PC-9 (cell line): ENCODE measurements at regions not wholly inside any gene's neighbourhood (a gene's known extent, or its start where the extent isn't known, plus 50 kb on each side); places are given as distances from the start of the nearest gene placed in this dataset.

Experiments used
- BruUV-seq: library from RNA; stranded (reverse); fragments of 400-500 nt; replicated peaks from 2 replicates; lab custom pipeline; 2021; lab: Mats Ljungman, UMichigan
- CTCF ChIA-PET: fragments of 300-600 bp; sonication (Branson Sonifier 250); formaldehyde crosslinking; loops from one replicate; lab custom pipeline; 2022; ENCODE audit warnings: antibody characterized with exemption; lab: Charles Lee
- POLR2A ChIA-PET: fragments of 300-600 bp; sonication (Branson Sonifier 250); formaldehyde crosslinking; loops from one replicate; lab custom pipeline; 2022; ENCODE audit warnings: antibody characterized with exemption; ENCODE audit not compliant: unreplicated experiment; lab: Charles Lee
- DNase-seq, 2 experiments: peaks; one replicate each; pipeline versions ENCODE4 v3.0.0 to v3.0.0-alpha.2; 2015 to 2022; ENCODE audit warnings: mixed read lengths in 1 of 2
- H2AFZ ChIP-seq: fragments of 200-600 bp; sonication (generic); 2 replicates; pipeline ENCODE4 v1.8.1; 2017; ENCODE audit warnings: antibody characterized with exemption
- H3F3A ChIP-seq: fragments of 200-600 bp; sonication (generic); 2 replicates; pipeline ENCODE4 v1.8.1; 2017; ENCODE audit warnings: antibody characterized with exemption, mild to moderate bottlenecking, low read depth; ENCODE audit not compliant: insufficient read depth
- H3K27ac ChIP-seq: fragments of 200-600 bp; sonication (generic); 2 replicates; pipeline ENCODE4 v1.6.1; 2016; ENCODE audit warnings: mixed run types
- H3K27me3 ChIP-seq: fragments of 200-600 bp; sonication (generic); 2 replicates; pipeline ENCODE4 v1.6.1; 2016; ENCODE audit warnings: low read depth, mixed run types; ENCODE audit not compliant: insufficient read depth
- H3K36me3 ChIP-seq: fragments of 200-600 bp; sonication (generic); 2 replicates; pipeline ENCODE4 v1.6.1; 2016; ENCODE audit warnings: low read depth, mixed run types
- H3K4me1 ChIP-seq: fragments of 200-600 bp; sonication (generic); replicated peaks from 2 replicates; pipeline ENCODE4 v1.6.1; 2016; ENCODE audit warnings: mixed run types; ENCODE audit not compliant: insufficient read depth
- H3K4me2 ChIP-seq: fragments of 200-600 bp; sonication (generic); 2 replicates; pipeline ENCODE4 v1.6.1; 2017; ENCODE audit warnings: mixed run types
- H3K4me3 ChIP-seq: fragments of 200-600 bp; sonication (generic); 2 replicates; pipeline ENCODE4 v1.6.1; 2016; ENCODE audit warnings: mixed run types
- H3K79me2 ChIP-seq: fragments of 200-600 bp; sonication (generic); 2 replicates; pipeline ENCODE4 v1.6.1; 2017; ENCODE audit warnings: low read depth, mixed run types
- H3K9me2 ChIP-seq: fragments of 200-600 bp; sonication (generic); 2 replicates; pipeline ENCODE4 v1.8.1; 2017; ENCODE audit warnings: mild to moderate bottlenecking; ENCODE audit not compliant: insufficient read depth
- H3K9me3 ChIP-seq: fragments of 200-600 bp; sonication (generic); 2 replicates; pipeline ENCODE4 v1.8.1; 2016; ENCODE audit warnings: low read depth; ENCODE audit not compliant: insufficient read depth
- H4K20me1 ChIP-seq: fragments of 200-600 bp; sonication (generic); 2 replicates; pipeline ENCODE4 v1.8.1; 2017; ENCODE audit not compliant: insufficient read depth
- CTCF ChIP-seq: fragments of 200-600 bp; sonication (generic); conservative IDR thresholded peaks from 2 replicates; pipeline ENCODE4 v1.6.1; 2017; ENCODE audit warnings: mixed run types, antibody characterized with exemption, mild to moderate bottlenecking, moderate library complexity
- EZH2 ChIP-seq: fragments of 200-600 bp; sonication (generic); IDR thresholded peaks from 2 replicates; pipeline ENCODE4 v1.8.0; 2017; ENCODE audit warnings: antibody characterized with exemption, low read depth
- intact Hi-C: fragments of 100-400 bp; cut with micrococcal nuclease; formaldehyde crosslinking; loops from one replicate; pipeline ENCODE4 v1.10.0; 2022; ENCODE audit not compliant: unreplicated experiment

- intact Hi-C loops, result no loop called here
- H3K27me3 ChIP-seq, result peaks cover 35% of the 10 kb centered on the region
- H3K79me2 ChIP-seq, result no peaks in the 10 kb centered on the region
- H3K4me1 ChIP-seq, result no peaks in the 10 kb centered on the region
- no peaks in the 10 kb centered on the region for H4K20me1 ChIP-seq
- no peaks in the 10 kb centered on the region for H3K36me3 ChIP-seq
- H3F3A ChIP-seq, result no peaks in the 10 kb centered on the region
- ChIA-PET CTCF (no interaction called here), POLR2A (no interaction called here)
- no peak overlapping the region for H2AFZ ChIP-seq
- DNase-seq, result no peak
- H3K9me2 ChIP-seq, result no peaks in the 10 kb centered on the region
- no peak overlapping the region for H3K4me3 ChIP-seq
- no TSS peak for BruUV-seq
- no peak overlapping the region for H3K4me2 ChIP-seq
- no peak for TF ChIP-seq CTCF
- H3K27ac ChIP-seq, result no peak overlapping the region
- no peaks in the 10 kb centered on the region for H3K9me3 ChIP-seq
Observed at GRCh38 chr20:60244373-60245146, 286.3 kb downstream of the CDH26 start.

- H3K79me2 ChIP-seq, result no peaks in the 10 kb centered on the region
- no peak overlapping the region for H2AFZ ChIP-seq
- H3F3A ChIP-seq, result no peaks in the 10 kb centered on the region
- H4K20me1 ChIP-seq, result no peaks in the 10 kb centered on the region
- H3K9me3 ChIP-seq, result no peaks in the 10 kb centered on the region
- ChIA-PET POLR2A (no interaction called here), CTCF (no interaction called here)
- no peak overlapping the region for H3K4me2 ChIP-seq
- BruUV-seq, result no TSS peak
- peaks cover 29% of the 10 kb centered on the region for H3K27me3 ChIP-seq
- H3K9me2 ChIP-seq, result no peaks in the 10 kb centered on the region
- no peak overlapping the region for H3K4me3 ChIP-seq
- TF ChIP-seq EZH2, result no peak
- TF ChIP-seq CTCF, result no peak
- intact Hi-C loops, result no loop called here
- H3K36me3 ChIP-seq, result no peaks in the 10 kb centered on the region
- H3K4me1 ChIP-seq, result no peaks in the 10 kb centered on the region
- H3K27ac ChIP-seq, result no peak overlapping the region
- no peak for DNase-seq
Observed at GRCh38 chr20:60246751-60247150, 288.5 kb downstream of the CDH26 start.

GRCh38 chr20:60249436-60249835 is 291.2 kb downstream of the CDH26 start:
- intact Hi-C loops, result no loop called here
- CTCF ChIA-PET, result interaction anchor here (0.6 kb wide), 1 partner anchor 296 kb away, joined by 5 read pairs; no protein-coding TSS in a partner anchor
- H3K27ac ChIP-seq, result no peak overlapping the region

More at GRCh38 chr20:60249436-60249835, 291.2 kb downstream of the CDH26 start:
- Histone ChIP-seq H3K4me1 (no peaks in the 10 kb centered on the region), H4K20me1 (no peaks in the 10 kb centered on the region), H2AFZ (no peak overlapping the region), H3K36me3 (no peaks in the 10 kb centered on the region), H3K27me3 (peaks cover 47% of the 10 kb centered on the region), H3K4me3 (no peak overlapping the region), H3K79me2 (no peaks in the 10 kb centered on the region), H3K9me2 (no peaks in the 10 kb centered on the region), H3F3A (no peaks in the 10 kb centered on the region), H3K9me3 (no peaks in the 10 kb centered on the region), H3K4me2 (no peak overlapping the region)
- TF ChIP-seq EZH2 (no peak), CTCF (no peak)
- peak; percentile 9 to 72 for DNase-seq
- no TSS peak for BruUV-seq
- POLR2A ChIA-PET, result interaction anchor here (0.7 kb wide), 1 partner anchor 1685 kb away, joined by 3 read pairs; no protein-coding TSS in a partner anchor
